ENCODE measurements at regions not wholly inside any gene's neighbourhood (a gene's known extent, or its start where the extent isn't known, plus 50 kb on each side); places are given as distances from the start of the nearest gene placed in this dataset.

GRCh38 chr10:36468620-36469019, 656.8 kb upstream of the ANKRD30A start:
- TF ChIP-seq CTCF (IDR thresholded peaks at IDR 0.05) (no peak), POLR2A (IDR thresholded peaks at IDR 0.05) (no peak)
